ENCODE measurements at regions not wholly inside any gene's neighbourhood (a gene's known extent, or its start where the extent isn't known, plus 50 kb on each side); places are given as distances from the start of the nearest gene placed in this dataset.

DNA sequence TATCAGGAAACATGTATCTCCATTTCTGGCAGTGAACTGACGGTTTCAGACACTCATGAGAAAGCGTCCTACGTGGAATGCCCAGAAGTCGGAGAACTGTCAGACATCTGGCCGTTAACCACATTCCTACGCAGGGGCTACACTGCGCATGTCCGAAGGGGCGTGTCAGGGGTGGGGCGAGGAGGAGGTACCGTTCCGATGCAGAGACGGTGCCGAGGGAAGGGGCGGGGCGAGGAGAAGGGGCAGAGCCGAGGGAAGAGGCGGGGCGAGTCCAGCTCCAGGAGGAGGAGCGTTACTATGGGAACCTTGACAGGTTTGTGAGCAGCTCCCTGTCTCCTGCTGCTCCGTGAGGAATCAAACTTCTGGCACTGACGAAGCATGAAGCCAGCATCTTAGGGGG lies 366.9 kb upstream of the NUPR2 start:
- TF ChIP-seq CEBPB (IDR thresholded peaks at IDR 0.05) = no peak
- no peak for TF ChIP-seq MAX (IDR thresholded peaks at IDR 0.05)
- no peak for TF ChIP-seq YY1 (IDR thresholded peaks at IDR 0.05; ENCODE audit: low read depth)
- no peak for TF ChIP-seq EGR1 (IDR thresholded peaks at IDR 0.05)
- TF ChIP-seq, protein P1, sequence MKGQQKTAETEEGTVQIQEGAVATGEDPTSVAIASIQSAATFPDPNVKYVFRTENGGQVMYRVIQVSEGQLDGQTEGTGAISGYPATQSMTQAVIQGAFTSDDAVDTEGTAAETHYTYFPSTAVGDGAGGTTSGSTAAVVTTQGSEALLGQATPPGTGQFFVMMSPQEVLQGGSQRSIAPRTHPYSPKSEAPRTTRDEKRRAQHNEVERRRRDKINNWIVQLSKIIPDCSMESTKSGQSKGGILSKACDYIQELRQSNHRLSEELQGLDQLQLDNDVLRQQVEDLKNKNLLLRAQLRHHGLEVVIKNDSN (IDR thresholded peaks at IDR 0.05) = no peak
- TF ChIP-seq TCF12 (IDR thresholded peaks at IDR 0.05; ENCODE audit: low read depth) = no peak
- TF ChIP-seq, protein P2, sequence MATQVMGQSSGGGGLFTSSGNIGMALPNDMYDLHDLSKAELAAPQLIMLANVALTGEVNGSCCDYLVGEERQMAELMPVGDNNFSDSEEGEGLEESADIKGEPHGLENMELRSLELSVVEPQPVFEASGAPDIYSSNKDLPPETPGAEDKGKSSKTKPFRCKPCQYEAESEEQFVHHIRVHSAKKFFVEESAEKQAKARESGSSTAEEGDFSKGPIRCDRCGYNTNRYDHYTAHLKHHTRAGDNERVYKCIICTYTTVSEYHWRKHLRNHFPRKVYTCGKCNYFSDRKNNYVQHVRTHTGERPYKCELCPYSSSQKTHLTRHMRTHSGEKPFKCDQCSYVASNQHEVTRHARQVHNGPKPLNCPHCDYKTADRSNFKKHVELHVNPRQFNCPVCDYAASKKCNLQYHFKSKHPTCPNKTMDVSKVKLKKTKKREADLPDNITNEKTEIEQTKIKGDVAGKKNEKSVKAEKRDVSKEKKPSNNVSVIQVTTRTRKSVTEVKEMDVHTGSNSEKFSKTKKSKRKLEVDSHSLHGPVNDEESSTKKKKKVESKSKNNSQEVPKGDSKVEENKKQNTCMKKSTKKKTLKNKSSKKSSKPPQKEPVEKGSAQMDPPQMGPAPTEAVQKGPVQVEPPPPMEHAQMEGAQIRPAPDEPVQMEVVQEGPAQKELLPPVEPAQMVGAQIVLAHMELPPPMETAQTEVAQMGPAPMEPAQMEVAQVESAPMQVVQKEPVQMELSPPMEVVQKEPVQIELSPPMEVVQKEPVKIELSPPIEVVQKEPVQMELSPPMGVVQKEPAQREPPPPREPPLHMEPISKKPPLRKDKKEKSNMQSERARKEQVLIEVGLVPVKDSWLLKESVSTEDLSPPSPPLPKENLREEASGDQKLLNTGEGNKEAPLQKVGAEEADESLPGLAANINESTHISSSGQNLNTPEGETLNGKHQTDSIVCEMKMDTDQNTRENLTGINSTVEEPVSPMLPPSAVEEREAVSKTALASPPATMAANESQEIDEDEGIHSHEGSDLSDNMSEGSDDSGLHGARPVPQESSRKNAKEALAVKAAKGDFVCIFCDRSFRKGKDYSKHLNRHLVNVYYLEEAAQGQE (IDR thresholded peaks at IDR 0.05; ENCODE audit: low read depth) = no peak
- TF ChIP-seq NFIC (IDR thresholded peaks at IDR 0.05) = no peak
